Ureter (tissue), 1 donor: ENCODE measurements at regions not wholly inside any gene's neighbourhood (a gene's known extent, or its start where the extent isn't known, plus 50 kb on each side); places are given as distances from the start of the nearest gene placed in this dataset.
"Not testable (repeated sequence)": the region's sequence is repeated elsewhere in the genome, so short reads cannot be mapped to it uniquely, and the experiment has no call there.

ENCODE experiments used
- DNase-seq: peaks from one replicate; pipeline ENCODE4 v3.0.0-alpha.2; 2020; ENCODE audit warnings: low spot score
- donor health status: DM: yes; HTN: yes; CAD: no.

- DNase-seq: no peak
These were observed 57.7 kb downstream of the SOX3 start for GRCh38 chrX:140447150-140447549.

GRCh38 chrX:140440876-140441275 is 64.0 kb downstream of the SOX3 start:
- no peak for DNase-seq

GRCh38 chrX:140439476-140439875 is 65.4 kb downstream of the SOX3 start:
- no peak for DNase-seq

GRCh38 chrX:140434347-140434746 is 70.5 kb downstream of the SOX3 start:
- DNase-seq: no peak

GRCh38 chrX:140433582-140433981 is 71.3 kb downstream of the SOX3 start:
- DNase-seq: no peak

- DNase-seq: no peak
These were observed 72.3 kb downstream of the SOX3 start for GRCh38 chrX:140432346-140433175.

GRCh38 chrX:140431521-140431920 is 73.3 kb downstream of the SOX3 start:
- no peak for DNase-seq

GRCh38 chrX:140425712-140426395 is 79.0 kb downstream of the SOX3 start:
- DNase-seq: no peak

GRCh38 chrX:140422501-140422900 is 82.4 kb downstream of the SOX3 start:
- no peak for DNase-seq

GRCh38 chrX:140402131-140402530 is 102.7 kb downstream of the SOX3 start:
- not testable (repeated sequence) for DNase-seq

GRCh38 chrX:140396326-140396725 is 108.5 kb downstream of the SOX3 start:
- not testable (repeated sequence) for DNase-seq

GRCh38 chrX:140393507-140393906 is 111.4 kb downstream of the SOX3 start:
- DNase-seq: no peak

GRCh38 chrX:140391313-140391712 is 113.6 kb downstream of the SOX3 start:
- no peak for DNase-seq

GRCh38 chrX:140389331-140389730 is 115.5 kb downstream of the SOX3 start:
- DNase-seq: no peak

GRCh38 chrX:140362861-140363260 is 142.0 kb downstream of the SOX3 start:
- DNase-seq: no peak

- no peak for DNase-seq
These were observed 143.9 kb downstream of the SOX3 start for GRCh38 chrX:140360924-140361323.

GRCh38 chrX:140360284-140360683 is 144.6 kb downstream of the SOX3 start:
- no peak for DNase-seq

- no peak for DNase-seq
These were observed 148.9 kb downstream of the SOX3 start for GRCh38 chrX:140355922-140356321.

GRCh38 chrX:140355429-140355828 is 149.4 kb downstream of the SOX3 start:
- DNase-seq: no peak

GRCh38 chrX:140354431-140355120 is 150.3 kb downstream of the SOX3 start:
- DNase-seq: no peak

- no peak for DNase-seq
These were observed 158.1 kb downstream of the SOX3 start for GRCh38 chrX:140346729-140347128.

GRCh38 chrX:140343226-140343868 is 161.5 kb downstream of the SOX3 start:
- no peak for DNase-seq
